ENCODE measurements at regions not wholly inside any gene's neighbourhood (a gene's known extent, or its start where the extent isn't known, plus 50 kb on each side); places are given as distances from the start of the nearest gene placed in this dataset.

GRCh38 chr3:30199096-30199759 is 407.2 kb upstream of the TGFBR2 start:
- TF ChIP-seq EZH2phosphoT487 (IDR thresholded peaks at IDR 0.05; ENCODE audit: low read depth, severe bottlenecking, unreplicated experiment), result no peak
- no peak for TF ChIP-seq EZH2 (IDR thresholded peaks at IDR 0.05; ENCODE audit: borderline replicate concordance)
- TF ChIP-seq CTCF (IDR thresholded peaks at IDR 0.05; ENCODE audit: poor library complexity), result peak; percentile 78
- H3K79me2 ChIP-seq, result no peaks in the 10 kb centered on the region
- H3K4me1 ChIP-seq (ENCODE audit: insufficient read depth), result peaks cover 12% of the 10 kb centered on the region
- no peaks in the 10 kb centered on the region for H3K9me3 ChIP-seq (ENCODE audit: low read depth)
- H3K9me2 ChIP-seq (replicated peaks; ENCODE audit: insufficient read depth), result no peaks in the 10 kb centered on the region
- no peaks in the 10 kb centered on the region for H4K20me1 ChIP-seq (ENCODE audit: insufficient read depth, poor library complexity, severe bottlenecking)
- no peak overlapping the region for H2AFZ ChIP-seq
- no peak overlapping the region for H3K4me2 ChIP-seq
- no peak overlapping the region for H3K27ac ChIP-seq
- H3K27me3 ChIP-seq, result no peaks in the 10 kb centered on the region
- WGBS (ENCODE audit: low lambda C conversion rate, missing lambda C conversion rate), result 43% methylated on average over 6 of the region's 6 CpGs
- DNase-seq (ENCODE audit: low spot score), result peak; percentile 86
- H3K4me3 ChIP-seq, result no peak overlapping the region
- no peaks in the 10 kb centered on the region for H3K36me3 ChIP-seq (replicated peaks; ENCODE audit: insufficient read depth, low read depth)

- Histone ChIP-seq H2AFZ (no peak overlapping the region), H3K4me2 (no peak overlapping the region), H3K9me2 (replicated peaks; ENCODE audit: insufficient read depth) (no peaks in the 10 kb centered on the region), H3K79me2 (no peaks in the 10 kb centered on the region), H3K9me3 (ENCODE audit: low read depth) (no peaks in the 10 kb centered on the region), H3K27ac (no peak overlapping the region), H3K27me3 (no peaks in the 10 kb centered on the region), H3K4me1 (ENCODE audit: insufficient read depth) (peaks cover 12% of the 10 kb centered on the region), H3K36me3 (replicated peaks; ENCODE audit: insufficient read depth, low read depth) (no peaks in the 10 kb centered on the region), H4K20me1 (ENCODE audit: insufficient read depth, poor library complexity, severe bottlenecking) (no peaks in the 10 kb centered on the region), H3K4me3 (no peak overlapping the region)
- DNase-seq (ENCODE audit: low spot score), result no peak
- 95% methylated on average over 3 of the region's 3 CpGs for WGBS (ENCODE audit: low lambda C conversion rate, missing lambda C conversion rate)
- TF ChIP-seq CTCF (IDR thresholded peaks at IDR 0.05; ENCODE audit: poor library complexity) (no peak), EZH2phosphoT487 (IDR thresholded peaks at IDR 0.05; ENCODE audit: low read depth, severe bottlenecking, unreplicated experiment) (no peak), EZH2 (IDR thresholded peaks at IDR 0.05; ENCODE audit: borderline replicate concordance) (no peak)
Measured at GRCh38 chr3:30199855-30200254, 406.5 kb upstream of the TGFBR2 start.

GRCh38 chr3:30201715-30202114 is 404.7 kb upstream of the TGFBR2 start:
- Histone ChIP-seq H3K27me3 (no peaks in the 10 kb centered on the region), H3K4me1 (ENCODE audit: insufficient read depth) (peaks cover 12% of the 10 kb centered on the region), H4K20me1 (ENCODE audit: insufficient read depth, poor library complexity, severe bottlenecking) (no peaks in the 10 kb centered on the region), H3K9me3 (ENCODE audit: low read depth) (no peaks in the 10 kb centered on the region), H3K4me3 (no peak overlapping the region), H3K4me2 (no peak overlapping the region), H3K27ac (no peak overlapping the region), H3K36me3 (replicated peaks; ENCODE audit: insufficient read depth, low read depth) (no peaks in the 10 kb centered on the region), H3K9me2 (replicated peaks; ENCODE audit: insufficient read depth) (no peaks in the 10 kb centered on the region), H3K79me2 (no peaks in the 10 kb centered on the region), H2AFZ (no peak overlapping the region)
- no peak for DNase-seq (ENCODE audit: low spot score)
- no peak for TF ChIP-seq EZH2phosphoT487 (IDR thresholded peaks at IDR 0.05; ENCODE audit: low read depth, severe bottlenecking, unreplicated experiment)
- TF ChIP-seq CTCF (IDR thresholded peaks at IDR 0.05; ENCODE audit: poor library complexity), result no peak
- no peak for TF ChIP-seq EZH2 (IDR thresholded peaks at IDR 0.05; ENCODE audit: borderline replicate concordance)

All from hepatocyte (in vitro differentiated cells).